Heart left ventricle (tissue), 13 donors: ENCODE measurements at regions not wholly inside any gene's neighbourhood (a gene's known extent, or its start where the extent isn't known, plus 50 kb on each side); places are given as distances from the start of the nearest gene placed in this dataset.
"Not testable (repeated sequence)": the region's sequence is repeated elsewhere in the genome, so short reads cannot be mapped to it uniquely, and the experiment has no call there.

Source experiments
- POLR2A ChIP-seq, 2 donors: fragments of 450-650 bp; IDR thresholded peaks; one replicate each; pipeline ENCODE4 v1.6.1; 2017; ENCODE audit warnings: antibody characterized with exemption in 2 of 2, mild to moderate bottlenecking in 2 of 2, moderate library complexity in 2 of 2
- TF ChIP-seq, protein P1 (sequence below), 12 donors: fragments of 200-600 bp; sonication (generic) in 4 of 12; IDR thresholded peaks; one replicate each; pipeline versions ENCODE4 v1.5.0 to v1.8.0; 2018 to 2022; ENCODE audit warnings: antibody characterized with exemption in 12 of 12, mild to moderate bottlenecking in 5 of 12
- donor health status: ischemic (EF 13 %, LVEDD 7.1; RV severe dilation, severe dysfunction).
- donor health status: DM: no; HTN: yes; CAD: no.
- donor health status: DM: no; HTN: no; CAD: no.
- donor health status: ischemic (EF 25% LVEDD 6.9; RV normal size, moderate dysfunction).
- donor health status: ischemic (EF 25% LVEDD 5.7; RV mildly dilated, moderate dysfunction).
- donor health status: ischemic (EF 35%, LVEDD 5.7; RV mildly dilated, moderate dysfunction).
- donor health status: nonischemic (EF 11% LVEDD 7.7; RV severe dilation, severe dysfunction).
- donor health status: DM: yes; HTN: yes; CAD: no.
- donor health status: PGD.
- donor health status: ischemic (EF 29% LVEDD 5.4; RV normal size, mild dysfunction).
- donor health status: nonischemic (EF 23%, LVEDD 6.1; RV moderate dilation, normal function).

DNA sequence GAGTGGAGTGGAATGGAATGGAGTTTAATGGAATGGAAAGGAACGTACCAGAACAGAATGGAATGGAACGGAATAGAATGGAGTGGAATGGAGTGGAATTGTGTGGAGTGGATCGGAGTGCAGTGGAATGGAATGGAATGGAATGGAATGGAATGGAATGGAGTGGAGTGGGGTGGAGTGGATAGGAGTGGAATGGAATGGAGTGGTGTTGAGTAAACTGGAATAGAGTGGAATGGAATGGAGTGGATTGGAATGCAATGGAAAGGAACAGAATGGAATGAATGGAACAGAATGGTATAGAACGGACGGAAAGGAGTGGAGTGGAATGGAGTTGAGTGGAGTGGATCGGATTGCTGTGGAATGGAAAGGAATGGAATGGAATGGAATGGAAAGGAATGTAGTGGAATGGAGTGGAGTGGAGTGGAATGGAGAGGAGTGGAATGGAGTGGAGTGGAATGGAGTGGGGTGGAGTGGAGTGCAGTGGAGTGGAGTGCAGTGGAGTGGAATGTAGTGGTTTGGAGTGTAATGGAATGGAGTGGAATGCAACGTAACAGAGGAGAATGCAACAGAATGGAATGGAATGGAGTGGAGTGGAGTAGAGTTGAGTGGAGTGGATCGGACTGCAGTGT, 5192.0 kb upstream of the TPTE start:
- TF ChIP-seq, protein P1, sequence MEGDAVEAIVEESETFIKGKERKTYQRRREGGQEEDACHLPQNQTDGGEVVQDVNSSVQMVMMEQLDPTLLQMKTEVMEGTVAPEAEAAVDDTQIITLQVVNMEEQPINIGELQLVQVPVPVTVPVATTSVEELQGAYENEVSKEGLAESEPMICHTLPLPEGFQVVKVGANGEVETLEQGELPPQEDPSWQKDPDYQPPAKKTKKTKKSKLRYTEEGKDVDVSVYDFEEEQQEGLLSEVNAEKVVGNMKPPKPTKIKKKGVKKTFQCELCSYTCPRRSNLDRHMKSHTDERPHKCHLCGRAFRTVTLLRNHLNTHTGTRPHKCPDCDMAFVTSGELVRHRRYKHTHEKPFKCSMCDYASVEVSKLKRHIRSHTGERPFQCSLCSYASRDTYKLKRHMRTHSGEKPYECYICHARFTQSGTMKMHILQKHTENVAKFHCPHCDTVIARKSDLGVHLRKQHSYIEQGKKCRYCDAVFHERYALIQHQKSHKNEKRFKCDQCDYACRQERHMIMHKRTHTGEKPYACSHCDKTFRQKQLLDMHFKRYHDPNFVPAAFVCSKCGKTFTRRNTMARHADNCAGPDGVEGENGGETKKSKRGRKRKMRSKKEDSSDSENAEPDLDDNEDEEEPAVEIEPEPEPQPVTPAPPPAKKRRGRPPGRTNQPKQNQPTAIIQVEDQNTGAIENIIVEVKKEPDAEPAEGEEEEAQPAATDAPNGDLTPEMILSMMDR (IDR thresholded peaks at IDR 0.05) = not testable (repeated sequence)
- not testable (repeated sequence) for TF ChIP-seq POLR2A (IDR thresholded peaks at IDR 0.05)
